Memory B cell (primary cell): ENCODE measurements at regions not wholly inside any gene's neighbourhood (a gene's known extent, or its start where the extent isn't known, plus 50 kb on each side); places are given as distances from the start of the nearest gene placed in this dataset.

Source experiments
- ATAC-seq: fragments of 150-1000 bp; cut with Tn5 transposase; 2 replicates; pipeline ENCODE4 v1.10.0; 2021; ENCODE audit warnings: low read depth, mild to moderate bottlenecking, moderate library complexity
- DNase-seq, 2 donors: peaks; one replicate each; pipeline ENCODE4 v3.0.0; 2022; ENCODE audit warnings: low spot score in 2 of 2
- H3K27ac Mint-ChIP-seq: one replicate; pipeline ENCODE4 v1.8.0; 2022; ENCODE audit warnings: mild to moderate bottlenecking, moderate library complexity, mixed read lengths
- H3K27me3 Mint-ChIP-seq: one replicate; pipeline ENCODE4 v1.8.0; 2022; ENCODE audit warnings: mixed read lengths
- H3K36me3 Mint-ChIP-seq: one replicate; pipeline ENCODE4 v1.8.0; 2022; ENCODE audit warnings: mild to moderate bottlenecking, mixed read lengths
- H3K4me1 Mint-ChIP-seq: one replicate; pipeline ENCODE4 v1.8.0; 2022; ENCODE audit warnings: mixed read lengths
- H3K4me3 Mint-ChIP-seq: one replicate; pipeline ENCODE4 v1.8.0; 2022; ENCODE audit warnings: mild to moderate bottlenecking, moderate library complexity, mixed read lengths
- H3K9me3 Mint-ChIP-seq: one replicate; pipeline ENCODE4 v1.8.0; 2022; ENCODE audit warnings: mixed read lengths

DNA sequence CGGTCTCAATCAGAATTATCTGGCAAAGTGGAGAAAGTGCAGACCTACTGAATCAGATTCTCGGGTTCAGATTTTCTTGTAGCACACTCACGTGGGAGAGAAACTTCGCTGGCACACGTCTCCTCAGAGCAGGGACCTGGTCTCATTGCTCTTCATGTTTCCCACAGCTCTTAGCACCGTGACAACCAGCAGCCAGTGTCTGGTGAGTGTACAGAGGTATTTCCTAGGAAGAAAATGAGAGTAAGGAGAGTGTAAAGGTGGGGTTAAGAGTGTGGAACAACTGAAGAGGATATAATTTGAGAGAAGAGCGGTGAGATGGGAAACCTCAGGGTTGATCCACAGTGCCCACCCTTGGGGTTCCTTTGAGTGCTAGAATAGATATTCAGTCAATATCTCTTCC, 89.2 kb downstream of the ARF6 start:
- peaks cover 20% of the 10 kb centered on the region for H3K36me3 Mint-ChIP-seq
- H3K27me3 Mint-ChIP-seq: no peaks in the 10 kb centered on the region
- no peaks in the 10 kb centered on the region for H3K9me3 Mint-ChIP-seq
- peak overlapping the region; percentile 86 for H3K27ac Mint-ChIP-seq
- no peak for DNase-seq
- peaks cover 48% of the 10 kb centered on the region for H3K4me1 Mint-ChIP-seq
- H3K4me3 Mint-ChIP-seq: no peak overlapping the region
- ATAC-seq: no peak

DNA sequence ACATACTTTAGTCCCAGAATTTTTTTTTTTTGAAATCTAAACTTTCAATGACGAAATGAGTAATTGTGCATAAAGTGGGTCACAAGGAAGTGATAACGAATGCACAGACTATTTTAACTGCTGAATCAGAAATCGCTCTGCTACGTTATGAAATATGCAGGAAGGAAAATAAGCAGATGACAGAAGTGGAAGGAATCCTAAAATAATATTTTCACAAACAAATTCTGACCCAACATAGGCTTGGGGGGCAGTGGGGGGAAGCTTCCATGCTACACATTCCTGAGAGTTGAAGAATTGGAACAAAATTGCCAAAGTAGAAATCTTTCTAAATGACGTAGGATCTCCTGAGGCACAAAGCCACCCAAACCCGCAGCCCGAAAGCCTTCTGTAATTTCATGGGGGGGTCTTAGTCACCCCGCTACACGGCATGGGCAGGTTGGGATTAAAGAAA, 89.6 kb downstream of the ARF6 start:
- H3K27me3 Mint-ChIP-seq: no peaks in the 10 kb centered on the region
- H3K4me3 Mint-ChIP-seq: no peak overlapping the region
- H3K36me3 Mint-ChIP-seq: peaks cover 20% of the 10 kb centered on the region
- peaks cover 43% of the 10 kb centered on the region for H3K4me1 Mint-ChIP-seq
- peak overlapping the region; percentile 86 for H3K27ac Mint-ChIP-seq
- no peaks in the 10 kb centered on the region for H3K9me3 Mint-ChIP-seq
- ATAC-seq: no peak
- DNase-seq: no peak

DNA sequence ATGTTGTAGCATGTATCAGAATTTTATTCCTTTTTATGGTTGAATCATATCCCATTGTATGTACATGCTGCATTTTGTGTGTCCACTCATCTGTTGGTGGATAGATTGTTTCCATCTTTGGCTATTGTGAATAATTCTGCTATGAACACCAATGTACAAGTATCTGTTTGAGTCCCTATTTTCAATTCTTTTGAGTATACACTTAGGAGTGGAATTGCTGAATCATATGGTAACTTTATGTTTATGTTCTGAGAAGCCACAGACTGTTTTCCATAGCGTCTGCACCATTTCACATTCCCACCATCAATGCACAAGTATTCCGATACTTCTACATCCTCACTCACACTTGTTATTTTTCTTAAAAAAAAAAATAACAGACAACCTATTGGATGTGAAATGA, 91.5 kb downstream of the ARF6 start:
- no peak for DNase-seq
- no peaks in the 10 kb centered on the region for H3K27me3 Mint-ChIP-seq
- no peaks in the 10 kb centered on the region for H3K9me3 Mint-ChIP-seq
- peaks cover 16% of the 10 kb centered on the region for H3K36me3 Mint-ChIP-seq
- peak overlapping the region; percentile 81 for H3K27ac Mint-ChIP-seq
- H3K4me3 Mint-ChIP-seq: no peak overlapping the region
- peaks cover 32% of the 10 kb centered on the region for H3K4me1 Mint-ChIP-seq
- no peak for ATAC-seq

DNA sequence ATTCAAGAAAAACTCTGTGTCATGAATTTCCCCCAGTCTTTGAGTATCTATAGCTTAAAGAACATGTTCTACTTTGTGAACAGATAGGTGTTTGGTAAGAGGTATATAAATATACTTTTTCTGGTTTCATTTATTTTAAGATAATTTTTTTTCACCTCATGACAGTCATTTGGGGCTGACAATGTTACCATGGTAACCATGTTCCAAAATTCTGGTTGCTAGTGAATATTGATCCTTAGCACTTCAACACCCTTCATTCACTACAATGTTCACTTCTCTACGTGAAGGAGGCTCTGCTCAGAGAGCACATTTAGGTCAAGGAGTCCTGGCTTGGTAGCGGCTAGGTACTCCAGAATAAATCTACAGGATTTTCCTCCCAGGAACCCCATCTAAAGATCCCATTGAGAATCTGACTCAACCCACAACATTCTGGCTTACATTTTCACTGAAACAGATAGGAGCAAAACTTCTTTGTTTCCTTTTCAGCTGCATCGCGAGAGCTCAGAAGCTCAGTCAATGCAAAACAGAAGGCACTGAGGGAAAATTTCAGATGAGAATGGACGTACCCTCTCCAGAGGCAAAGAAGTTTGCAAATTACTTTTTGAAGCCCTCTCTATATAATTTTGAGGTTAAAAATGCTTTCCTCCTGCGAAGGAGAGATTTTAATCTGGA, 93.6 kb downstream of the ARF6 start:
- Mint-ChIP-seq H3K4me1 (peaks cover 24% of the 10 kb centered on the region), H3K4me3 (peak overlapping the region; percentile 37), H3K27ac (peak overlapping the region; percentile 69), H3K9me3 (no peaks in the 10 kb centered on the region), H3K36me3 (peaks cover 17% of the 10 kb centered on the region), H3K27me3 (no peaks in the 10 kb centered on the region)
- ATAC-seq (no peak), DNase-seq (no peak)

DNA sequence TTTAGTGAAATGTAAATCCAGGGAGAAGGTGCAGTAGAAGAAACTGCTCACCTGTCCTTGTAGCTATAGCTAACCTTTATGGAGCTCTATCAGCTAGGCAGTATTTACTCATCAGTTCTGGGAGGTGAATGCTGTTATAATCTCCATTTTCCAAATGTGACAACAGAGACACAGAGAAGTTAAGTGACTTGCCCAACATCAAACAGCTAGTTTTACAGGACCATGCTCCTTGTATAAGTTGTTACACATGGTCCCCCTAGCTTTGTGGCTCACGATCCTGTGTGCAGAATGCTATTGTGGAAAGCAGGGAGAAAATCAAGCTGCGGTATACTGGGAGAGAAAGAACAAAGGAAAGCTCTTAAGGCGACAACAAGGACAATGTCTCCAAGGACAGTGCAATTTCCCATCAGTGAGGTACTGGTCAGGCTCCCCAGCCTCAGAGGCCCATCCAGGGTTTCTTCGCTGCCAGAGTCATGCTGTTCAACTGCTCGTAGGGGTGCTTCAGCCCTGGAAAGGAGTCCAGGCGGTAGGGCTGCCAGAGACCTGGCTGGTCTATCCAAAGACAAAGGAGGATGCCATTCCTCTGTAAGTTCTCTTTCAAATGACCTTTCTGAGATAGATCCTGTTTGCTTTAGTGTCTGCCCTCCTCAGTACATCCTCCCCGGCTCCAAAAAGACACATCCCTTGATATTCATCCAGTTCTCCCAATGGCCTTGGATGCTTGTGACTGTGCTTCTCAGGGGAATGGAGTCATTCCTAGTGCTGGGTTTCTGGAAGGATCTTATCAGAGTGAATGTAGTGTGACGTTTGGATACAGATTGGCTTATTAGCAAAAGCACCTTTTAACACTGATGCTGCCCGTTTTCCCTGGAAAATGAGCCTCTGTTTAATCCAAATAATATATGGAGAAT, 95.5 kb downstream of the ARF6 start:
- H3K9me3 Mint-ChIP-seq: no peaks in the 10 kb centered on the region
- peaks cover 10% of the 10 kb centered on the region for H3K36me3 Mint-ChIP-seq
- ATAC-seq (no peak), DNase-seq (no peak)
- peaks cover 28% of the 10 kb centered on the region for H3K4me1 Mint-ChIP-seq
- H3K4me3 Mint-ChIP-seq: no peak overlapping the region
- H3K27ac Mint-ChIP-seq: no peak overlapping the region
- no peaks in the 10 kb centered on the region for H3K27me3 Mint-ChIP-seq

DNA sequence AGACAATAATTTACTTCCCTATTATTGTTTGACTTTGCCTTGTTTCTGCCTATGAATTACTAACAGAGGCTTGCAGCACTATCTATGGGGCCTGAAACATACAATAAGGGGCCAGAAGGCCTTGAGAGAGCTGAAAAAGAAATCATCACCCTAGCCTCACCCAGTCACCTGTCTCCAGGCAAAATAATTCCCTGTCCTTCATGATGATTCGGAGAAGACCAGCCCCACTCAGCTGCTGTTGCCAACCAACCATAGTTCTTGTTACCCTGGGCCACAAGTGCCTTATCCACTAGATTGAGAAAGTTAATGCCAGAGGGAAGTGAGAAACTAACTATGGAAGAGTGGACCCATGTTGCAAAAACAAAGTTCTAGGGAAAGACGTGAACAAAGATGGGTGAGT, 97.1 kb downstream of the ARF6 start:
- Mint-ChIP-seq H3K27ac (peak overlapping the region; percentile 52), H3K4me1 (peaks cover 23% of the 10 kb centered on the region), H3K36me3 (peaks cover 7% of the 10 kb centered on the region), H3K27me3 (no peaks in the 10 kb centered on the region), H3K9me3 (no peaks in the 10 kb centered on the region), H3K4me3 (no peak overlapping the region)
- DNase-seq (no peak), ATAC-seq (peak; percentile 50)

DNA sequence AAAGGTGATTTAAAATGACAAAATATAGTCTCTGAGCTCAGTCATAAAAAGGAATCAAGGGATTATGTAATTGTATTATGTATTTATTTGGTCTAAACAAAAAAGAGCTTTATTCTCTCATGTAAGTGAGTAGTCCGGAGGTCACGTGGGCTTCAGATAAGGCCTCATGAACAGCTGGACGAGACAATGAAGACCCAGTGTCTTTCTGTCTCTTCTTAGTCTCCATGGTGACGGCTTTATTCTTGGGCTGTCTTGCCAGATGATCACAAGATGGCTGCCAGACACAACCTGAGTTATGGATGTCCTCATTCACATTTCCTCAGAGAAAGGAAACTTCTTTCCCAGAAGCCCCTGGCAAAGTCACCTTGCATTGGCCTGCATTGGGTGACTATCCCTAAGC, 98.6 kb downstream of the ARF6 start:
- H3K9me3 Mint-ChIP-seq: no peaks in the 10 kb centered on the region
- H3K4me1 Mint-ChIP-seq: peaks cover 23% of the 10 kb centered on the region
- H3K27ac Mint-ChIP-seq: no peak overlapping the region
- H3K36me3 Mint-ChIP-seq: peaks cover 5% of the 10 kb centered on the region
- H3K27me3 Mint-ChIP-seq: no peaks in the 10 kb centered on the region
- ATAC-seq (no peak), DNase-seq (no peak)
- no peak overlapping the region for H3K4me3 Mint-ChIP-seq

DNA sequence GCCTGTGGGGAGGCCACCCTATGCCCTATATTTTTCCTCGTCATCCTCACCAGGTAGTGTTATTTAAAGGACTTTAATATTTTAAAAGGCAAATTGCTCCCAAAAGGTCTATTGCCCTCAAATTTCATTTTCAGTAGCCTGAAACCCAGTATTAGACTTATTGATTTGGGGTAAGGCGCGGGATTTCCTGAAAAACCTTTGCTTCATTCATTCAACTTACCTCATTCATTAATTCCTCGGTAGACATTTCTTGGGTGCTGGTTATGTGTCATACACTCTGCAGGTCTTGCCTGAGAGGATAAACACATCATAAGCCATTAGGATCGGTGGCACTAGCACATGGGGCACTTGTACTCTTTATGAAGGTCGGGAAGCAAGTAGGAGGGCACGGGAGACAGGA, 99.2 kb downstream of the ARF6 start:
- H3K9me3 Mint-ChIP-seq: no peaks in the 10 kb centered on the region
- DNase-seq (no peak), ATAC-seq (no peak)
- no peak overlapping the region for H3K4me3 Mint-ChIP-seq
- H3K36me3 Mint-ChIP-seq: peaks cover 5% of the 10 kb centered on the region
- peaks cover 22% of the 10 kb centered on the region for H3K4me1 Mint-ChIP-seq
- H3K27me3 Mint-ChIP-seq: no peaks in the 10 kb centered on the region
- peak overlapping the region; percentile 65 for H3K27ac Mint-ChIP-seq

DNA sequence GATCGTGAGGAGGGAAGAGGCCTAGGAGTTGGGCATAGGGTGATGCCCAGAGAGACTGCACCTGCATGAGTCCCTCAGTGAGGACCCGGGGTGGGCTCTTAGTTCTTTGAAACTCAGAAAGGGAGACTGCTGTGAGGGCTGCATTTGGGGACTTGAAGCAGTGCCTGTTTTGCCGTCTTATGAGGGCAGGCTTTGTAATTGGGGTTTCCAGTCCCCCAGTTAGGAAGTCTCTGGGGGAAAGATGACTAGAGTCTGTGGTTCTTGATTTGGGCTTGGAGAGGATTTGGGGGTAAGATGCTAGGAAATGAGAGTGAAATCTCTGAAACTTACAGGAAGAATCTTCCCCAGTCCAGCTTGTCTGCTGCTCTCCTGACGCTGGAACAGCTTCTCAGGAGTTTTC, 99.6 kb downstream of the ARF6 start:
- Mint-ChIP-seq H3K27ac (peak overlapping the region; percentile 65), H3K36me3 (peaks cover 5% of the 10 kb centered on the region), H3K4me3 (no peak overlapping the region), H3K4me1 (peaks cover 22% of the 10 kb centered on the region), H3K9me3 (no peaks in the 10 kb centered on the region), H3K27me3 (no peaks in the 10 kb centered on the region)
- no peak for ATAC-seq
- no peak for DNase-seq

DNA sequence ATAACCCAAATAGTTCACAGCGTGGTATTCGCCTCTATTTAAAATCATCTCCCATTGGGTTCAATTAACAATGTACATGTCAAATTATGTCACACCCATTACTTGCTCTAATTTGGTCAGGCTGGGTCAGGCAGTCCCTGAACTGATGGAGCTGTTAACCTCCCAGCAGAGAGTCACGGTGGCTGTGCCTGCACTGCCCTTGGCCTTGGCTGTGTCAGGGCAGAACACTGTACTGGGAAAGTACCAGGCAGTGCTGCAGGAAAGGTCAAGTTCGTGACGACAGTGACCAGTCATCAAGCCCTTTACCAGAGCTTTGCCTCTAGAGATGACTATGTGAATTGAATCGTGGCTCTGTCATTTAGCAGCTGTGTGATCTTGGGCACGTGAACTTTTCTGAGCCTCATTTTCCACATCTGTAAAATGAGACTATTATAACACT, 100.0 kb downstream of the ARF6 start:
- DNase-seq: no peak
- Mint-ChIP-seq H3K36me3 (peaks cover 5% of the 10 kb centered on the region), H3K27me3 (no peaks in the 10 kb centered on the region), H3K4me1 (peaks cover 25% of the 10 kb centered on the region), H3K9me3 (no peaks in the 10 kb centered on the region), H3K4me3 (no peak overlapping the region), H3K27ac (peak overlapping the region; percentile 65)
- peak; percentile 24 for ATAC-seq

DNA sequence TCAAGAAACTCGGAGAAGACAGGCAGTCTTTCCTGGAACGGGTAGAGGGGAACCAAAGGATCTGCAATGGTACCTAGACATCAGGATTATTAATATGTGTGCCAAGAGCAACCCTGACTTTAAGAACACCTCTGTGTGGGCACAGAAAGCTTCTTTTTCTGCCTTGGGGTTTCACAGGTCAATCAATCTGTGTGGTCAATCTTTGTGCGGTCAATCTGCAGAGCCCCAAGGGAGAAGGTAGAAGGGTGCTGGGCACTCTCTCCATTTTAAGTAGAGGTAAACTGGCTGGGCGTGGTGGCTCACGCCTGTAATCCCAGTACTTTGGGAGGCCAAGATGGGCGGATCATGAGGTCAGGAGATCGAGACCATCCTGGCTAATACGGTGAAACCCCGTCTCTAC, 100.7 kb downstream of the ARF6 start:
- H3K4me1 Mint-ChIP-seq: peaks cover 24% of the 10 kb centered on the region
- ATAC-seq (no peak), DNase-seq (no peak)
- no peaks in the 10 kb centered on the region for H3K27me3 Mint-ChIP-seq
- H3K4me3 Mint-ChIP-seq: no peak overlapping the region
- H3K9me3 Mint-ChIP-seq: no peaks in the 10 kb centered on the region
- peaks cover 5% of the 10 kb centered on the region for H3K36me3 Mint-ChIP-seq
- no peak overlapping the region for H3K27ac Mint-ChIP-seq

DNA sequence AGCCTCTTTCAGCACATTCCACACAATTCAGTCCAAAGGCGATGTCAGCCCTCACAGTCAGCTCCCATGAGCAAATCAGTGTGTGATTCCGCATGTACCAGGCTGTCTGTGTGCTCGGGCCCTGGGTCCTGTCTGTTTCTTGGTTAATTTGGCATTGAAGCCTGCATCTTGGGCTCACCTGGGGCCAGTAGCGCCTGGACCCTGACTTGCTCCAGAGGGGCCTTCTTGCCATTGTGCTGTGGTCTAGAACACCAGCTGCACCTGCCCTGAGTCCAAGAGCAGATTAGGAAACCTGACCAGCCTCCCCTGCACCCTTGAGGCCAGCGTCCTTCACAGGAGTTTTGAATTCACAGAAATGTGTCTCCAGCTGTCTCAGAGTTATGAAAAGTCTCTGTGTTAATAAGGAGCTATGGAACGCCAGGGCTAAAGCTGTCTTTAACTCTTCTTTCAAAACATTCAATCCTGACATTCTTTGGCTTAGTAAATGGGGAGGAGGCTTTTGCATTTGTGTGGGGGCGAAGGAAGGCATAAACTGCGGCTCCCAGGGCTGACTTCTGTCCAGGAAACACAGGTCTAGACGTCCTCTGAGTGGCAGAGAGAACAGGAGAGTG, 102.2 kb downstream of the ARF6 start:
- Mint-ChIP-seq H3K9me3 (no peaks in the 10 kb centered on the region), H3K4me3 (no peak overlapping the region), H3K27me3 (no peaks in the 10 kb centered on the region), H3K27ac (peak overlapping the region; percentile 38), H3K36me3 (peaks cover 2% of the 10 kb centered on the region), H3K4me1 (peaks cover 31% of the 10 kb centered on the region)
- ATAC-seq (no peak), DNase-seq (no peak)

DNA sequence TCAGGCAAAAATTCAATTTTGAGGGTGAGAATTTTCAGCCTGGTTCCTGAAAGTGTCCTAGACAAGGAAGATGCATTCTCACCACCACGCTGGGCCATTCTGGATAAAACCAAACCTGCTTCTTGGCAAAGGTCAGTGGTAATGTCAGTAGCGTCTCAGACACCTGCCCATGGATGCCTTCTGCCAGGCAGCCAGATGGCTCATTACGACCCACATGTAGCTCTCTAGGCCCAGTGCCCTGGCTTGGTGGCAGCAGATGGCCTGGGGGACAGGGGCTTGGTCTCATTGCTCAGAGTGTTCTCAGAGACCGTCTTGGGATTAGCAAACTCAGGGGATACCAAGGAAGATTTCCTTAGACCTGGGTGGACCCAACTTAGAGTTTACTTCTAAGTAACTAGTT, 105.1 kb downstream of the ARF6 start:
- no peak for ATAC-seq
- H3K27me3 Mint-ChIP-seq: no peaks in the 10 kb centered on the region
- no peak for DNase-seq
- peaks cover 45% of the 10 kb centered on the region for H3K4me1 Mint-ChIP-seq
- no peak overlapping the region for H3K4me3 Mint-ChIP-seq
- no peak overlapping the region for H3K27ac Mint-ChIP-seq
- H3K9me3 Mint-ChIP-seq: no peaks in the 10 kb centered on the region
- H3K36me3 Mint-ChIP-seq: no peaks in the 10 kb centered on the region

DNA sequence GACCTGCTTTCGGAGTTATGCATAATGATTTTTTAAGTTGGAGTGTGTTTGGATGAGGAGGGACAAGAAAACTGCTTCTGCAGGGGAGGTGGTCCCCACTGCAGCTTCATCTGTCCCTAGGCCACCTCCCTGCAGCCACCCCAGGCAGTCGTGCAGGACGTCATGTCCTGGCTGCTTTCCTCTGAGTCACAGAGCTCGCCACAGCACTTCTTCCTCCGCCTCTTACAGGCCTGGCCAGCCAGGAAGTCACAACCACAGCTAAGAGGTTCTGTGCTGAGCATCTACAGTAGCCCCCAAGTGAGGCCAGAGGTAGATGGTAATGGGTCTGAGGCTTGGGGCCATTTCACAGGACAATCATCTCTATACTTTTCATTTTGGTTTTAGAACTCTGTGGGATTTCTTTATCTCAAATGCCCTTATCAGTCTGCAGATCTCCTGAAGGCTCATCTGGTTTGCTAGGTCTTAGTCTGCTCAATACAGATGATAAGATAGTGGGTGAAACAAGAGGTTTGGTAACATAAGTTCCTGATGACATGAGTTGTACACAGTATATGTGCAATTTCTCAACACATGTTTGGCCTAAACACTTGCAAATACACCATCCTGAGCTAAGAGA, 106.4 kb downstream of the ARF6 start:
- Mint-ChIP-seq H3K9me3 (no peaks in the 10 kb centered on the region), H3K27me3 (no peaks in the 10 kb centered on the region), H3K27ac (peak overlapping the region; percentile 98), H3K36me3 (no peaks in the 10 kb centered on the region), H3K4me3 (peak overlapping the region; percentile 88), H3K4me1 (peaks cover 47% of the 10 kb centered on the region)
- DNase-seq (peak in 1 of 2 donors; percentile 26), ATAC-seq (peak; percentile 33)
